ENCODE measurements at regions not wholly inside any gene's neighbourhood (a gene's known extent, or its start where the extent isn't known, plus 50 kb on each side); places are given as distances from the start of the nearest gene placed in this dataset.

DNA sequence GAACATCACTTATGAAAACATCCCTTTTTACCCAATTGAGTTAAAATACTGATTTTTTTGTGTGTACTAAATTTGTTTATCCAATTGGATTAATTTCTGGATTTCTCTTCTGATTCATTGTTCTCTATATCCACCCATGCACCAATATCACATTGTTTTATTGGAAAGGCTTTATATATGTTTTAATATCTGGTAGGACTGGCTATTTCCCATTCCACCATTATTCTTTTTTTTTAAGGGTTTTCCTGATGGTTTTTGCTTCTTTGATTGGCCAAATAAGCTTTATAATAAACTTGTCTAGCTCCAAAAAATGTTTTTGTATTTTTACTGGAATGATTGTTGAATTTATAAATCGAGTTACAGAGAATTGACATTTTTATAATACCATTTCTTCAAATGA lies 59.4 kb upstream of the DOK5 start:
- TF ChIP-seq, protein P1, sequence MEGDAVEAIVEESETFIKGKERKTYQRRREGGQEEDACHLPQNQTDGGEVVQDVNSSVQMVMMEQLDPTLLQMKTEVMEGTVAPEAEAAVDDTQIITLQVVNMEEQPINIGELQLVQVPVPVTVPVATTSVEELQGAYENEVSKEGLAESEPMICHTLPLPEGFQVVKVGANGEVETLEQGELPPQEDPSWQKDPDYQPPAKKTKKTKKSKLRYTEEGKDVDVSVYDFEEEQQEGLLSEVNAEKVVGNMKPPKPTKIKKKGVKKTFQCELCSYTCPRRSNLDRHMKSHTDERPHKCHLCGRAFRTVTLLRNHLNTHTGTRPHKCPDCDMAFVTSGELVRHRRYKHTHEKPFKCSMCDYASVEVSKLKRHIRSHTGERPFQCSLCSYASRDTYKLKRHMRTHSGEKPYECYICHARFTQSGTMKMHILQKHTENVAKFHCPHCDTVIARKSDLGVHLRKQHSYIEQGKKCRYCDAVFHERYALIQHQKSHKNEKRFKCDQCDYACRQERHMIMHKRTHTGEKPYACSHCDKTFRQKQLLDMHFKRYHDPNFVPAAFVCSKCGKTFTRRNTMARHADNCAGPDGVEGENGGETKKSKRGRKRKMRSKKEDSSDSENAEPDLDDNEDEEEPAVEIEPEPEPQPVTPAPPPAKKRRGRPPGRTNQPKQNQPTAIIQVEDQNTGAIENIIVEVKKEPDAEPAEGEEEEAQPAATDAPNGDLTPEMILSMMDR (IDR thresholded peaks at IDR 0.05) = no peak
- no peak for TF ChIP-seq POLR2A (IDR thresholded peaks at IDR 0.05)
